Stomach (tissue), 4 donors: ENCODE measurements at regions not wholly inside any gene's neighbourhood (a gene's known extent, or its start where the extent isn't known, plus 50 kb on each side); places are given as distances from the start of the nearest gene placed in this dataset.

Experiments
- CTCF ChIP-seq, 7 experiments: fragments of 450-650 bp in 4 of 7; fragments of 200-600 bp in 3 of 7; sonication (generic) in 3 of 7; IDR thresholded peaks; one replicate each; pipeline ENCODE4 v1.5.1; 2016 to 2019; ENCODE audit warnings: antibody characterized with exemption in 7 of 7, control low read depth in 2 of 7, mild to moderate bottlenecking in 1 of 7
- EP300 ChIP-seq: sonication (generic); formaldehyde crosslinking; IDR thresholded peaks from one replicate; pipeline ENCODE4 v1.6.1; 2017; ENCODE audit warnings: antibody characterized with exemption
- POLR2A ChIP-seq, 4 donors: fragments of 450-650 bp; IDR thresholded peaks; one replicate each; pipeline ENCODE4 v1.6.1; 2016; ENCODE audit warnings: antibody characterized with exemption in 4 of 4, control low read depth in 2 of 4, mild to moderate bottlenecking in 1 of 4, moderate library complexity in 1 of 4
- POLR2AphosphoS5 ChIP-seq, 3 donors: sonication (generic); formaldehyde crosslinking; IDR thresholded peaks; one replicate each; pipeline ENCODE4 v1.6.1; 2016; ENCODE audit warnings: antibody characterized with exemption in 3 of 3

GRCh38 chr14:83561261-83561660, 1968.7 kb upstream of the FLRT2 start:
- TF ChIP-seq CTCF (IDR thresholded peaks at IDR 0.05): no peak
- TF ChIP-seq POLR2A (IDR thresholded peaks at IDR 0.05): no peak
- no peak for TF ChIP-seq POLR2AphosphoS5 (IDR thresholded peaks at IDR 0.05)
- TF ChIP-seq EP300: no peak
